ENCODE measurements at regions not wholly inside any gene's neighbourhood (a gene's known extent, or its start where the extent isn't known, plus 50 kb on each side); places are given as distances from the start of the nearest gene placed in this dataset.

- TF ChIP-seq, protein P1, sequence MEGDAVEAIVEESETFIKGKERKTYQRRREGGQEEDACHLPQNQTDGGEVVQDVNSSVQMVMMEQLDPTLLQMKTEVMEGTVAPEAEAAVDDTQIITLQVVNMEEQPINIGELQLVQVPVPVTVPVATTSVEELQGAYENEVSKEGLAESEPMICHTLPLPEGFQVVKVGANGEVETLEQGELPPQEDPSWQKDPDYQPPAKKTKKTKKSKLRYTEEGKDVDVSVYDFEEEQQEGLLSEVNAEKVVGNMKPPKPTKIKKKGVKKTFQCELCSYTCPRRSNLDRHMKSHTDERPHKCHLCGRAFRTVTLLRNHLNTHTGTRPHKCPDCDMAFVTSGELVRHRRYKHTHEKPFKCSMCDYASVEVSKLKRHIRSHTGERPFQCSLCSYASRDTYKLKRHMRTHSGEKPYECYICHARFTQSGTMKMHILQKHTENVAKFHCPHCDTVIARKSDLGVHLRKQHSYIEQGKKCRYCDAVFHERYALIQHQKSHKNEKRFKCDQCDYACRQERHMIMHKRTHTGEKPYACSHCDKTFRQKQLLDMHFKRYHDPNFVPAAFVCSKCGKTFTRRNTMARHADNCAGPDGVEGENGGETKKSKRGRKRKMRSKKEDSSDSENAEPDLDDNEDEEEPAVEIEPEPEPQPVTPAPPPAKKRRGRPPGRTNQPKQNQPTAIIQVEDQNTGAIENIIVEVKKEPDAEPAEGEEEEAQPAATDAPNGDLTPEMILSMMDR (IDR thresholded peaks at IDR 0.05) = no peak
- no peak for TF ChIP-seq POLR2AphosphoS5 (IDR thresholded peaks at IDR 0.05)
Measured at GRCh38 chr2:189236066-189236465, 56.5 kb upstream of the COL5A2 start.

Measured in esophagus muscularis mucosa (tissue), 3 donors.